HG03175 (cell line): ENCODE measurements at regions not wholly inside any gene's neighbourhood (a gene's known extent, or its start where the extent isn't known, plus 50 kb on each side); places are given as distances from the start of the nearest gene placed in this dataset.

ENCODE experiments used
- ATAC-seq: cut with Tn5 transposase; IDR thresholded peaks from one replicate; pipeline ENCODE4 v1.9.1; 2021; ENCODE audit warnings: mild to moderate bottlenecking, moderate library complexity; ENCODE audit not compliant: unreplicated experiment

DNA sequence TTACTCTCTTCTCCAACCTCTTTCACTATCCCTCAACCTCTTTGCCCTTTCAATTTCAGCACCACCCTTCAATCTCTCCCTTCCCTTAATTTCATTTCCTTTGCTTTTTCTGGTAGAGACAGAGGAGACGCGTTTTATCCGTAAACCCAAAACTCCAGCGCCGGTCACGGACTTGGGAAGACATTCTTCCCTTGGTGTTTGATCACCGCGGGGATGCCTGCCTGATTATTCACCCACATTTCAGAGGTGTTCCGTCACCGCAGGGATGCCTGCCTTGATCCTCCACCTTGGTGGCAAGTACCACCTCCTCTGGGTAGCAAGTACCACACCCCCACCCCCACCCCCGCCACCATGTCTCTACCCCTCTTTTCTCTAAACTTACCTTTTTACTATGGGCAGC is 669.4 kb upstream of the PKDCC start:
- ATAC-seq, result no peak

DNA sequence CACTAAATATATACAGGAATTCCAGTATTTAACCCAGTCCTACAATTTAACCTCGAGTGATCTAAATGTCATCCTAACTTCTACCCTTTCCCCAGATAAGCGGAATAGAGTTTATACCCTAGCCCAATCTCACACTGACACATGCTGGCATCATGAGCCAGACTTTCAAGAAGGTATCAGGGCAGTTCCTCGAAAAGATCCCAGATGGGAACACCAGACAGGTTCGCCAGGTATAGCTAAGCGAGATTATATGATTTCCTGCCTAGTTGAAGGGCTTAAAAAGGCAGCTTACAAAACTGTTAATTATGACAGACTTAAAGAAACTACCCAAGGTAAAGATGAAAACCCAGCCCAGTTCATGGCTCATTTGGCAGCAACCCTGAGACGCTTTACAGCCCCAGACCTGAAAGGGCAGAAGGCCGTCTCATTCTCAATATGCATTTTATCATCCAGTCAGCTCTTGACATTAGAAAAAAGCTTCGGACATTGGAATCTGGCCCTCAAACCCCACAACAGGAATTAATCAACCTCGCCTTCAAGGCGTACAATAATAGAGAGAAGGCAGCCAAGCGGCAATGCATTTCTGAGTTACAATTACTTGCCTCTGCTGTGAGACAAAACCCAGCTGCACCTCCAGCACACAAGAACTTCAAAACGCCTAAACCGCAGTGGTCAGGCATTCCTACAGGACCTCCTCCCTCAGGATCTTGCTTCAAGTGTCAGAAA is 668.2 kb upstream of the PKDCC start:
- no peak for ATAC-seq

GRCh38 chr2:41381701-41382100 is 666.1 kb upstream of the PKDCC start:
- no peak for ATAC-seq

GRCh38 chr2:41387519-41387918 is 660.3 kb upstream of the PKDCC start:
- ATAC-seq, result no peak

GRCh38 chr2:41393621-41394020 is 654.2 kb upstream of the PKDCC start:
- no peak for ATAC-seq

- ATAC-seq, result no peak
Measured at GRCh38 chr2:41394541-41394940, 653.3 kb upstream of the PKDCC start.

- no peak for ATAC-seq
Measured at GRCh38 chr2:41395692-41396091, 652.1 kb upstream of the PKDCC start.

DNA sequence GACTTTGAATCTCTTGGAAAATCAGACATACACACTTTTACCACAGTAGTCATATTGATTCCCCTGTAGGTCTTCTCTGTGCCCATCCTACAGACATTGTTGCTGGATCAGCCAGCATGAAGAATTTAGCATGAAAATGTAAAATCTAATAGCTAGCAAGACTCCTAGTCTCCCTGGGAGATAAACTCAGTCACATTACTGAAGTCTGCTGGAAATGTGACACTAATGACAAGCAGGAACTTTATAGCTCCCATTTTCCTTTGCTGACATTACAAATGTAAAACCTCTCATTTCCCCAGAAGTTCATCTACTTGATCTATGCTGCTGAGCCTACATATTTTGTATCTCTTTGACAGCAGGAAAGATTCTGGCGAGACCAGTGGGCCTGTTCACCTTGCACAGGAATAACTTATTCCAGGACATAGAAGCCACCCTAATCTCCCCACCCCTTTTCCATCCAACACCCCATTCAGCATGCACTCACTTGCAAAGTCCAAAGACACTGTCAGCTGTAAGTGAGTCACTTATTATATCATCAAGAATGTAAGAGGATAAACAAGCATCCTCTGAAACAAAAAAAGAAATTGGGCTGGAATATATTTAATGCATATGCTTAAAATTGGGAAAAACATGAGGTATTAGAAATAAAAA is 648.3 kb upstream of the PKDCC start:
- no peak for ATAC-seq

DNA sequence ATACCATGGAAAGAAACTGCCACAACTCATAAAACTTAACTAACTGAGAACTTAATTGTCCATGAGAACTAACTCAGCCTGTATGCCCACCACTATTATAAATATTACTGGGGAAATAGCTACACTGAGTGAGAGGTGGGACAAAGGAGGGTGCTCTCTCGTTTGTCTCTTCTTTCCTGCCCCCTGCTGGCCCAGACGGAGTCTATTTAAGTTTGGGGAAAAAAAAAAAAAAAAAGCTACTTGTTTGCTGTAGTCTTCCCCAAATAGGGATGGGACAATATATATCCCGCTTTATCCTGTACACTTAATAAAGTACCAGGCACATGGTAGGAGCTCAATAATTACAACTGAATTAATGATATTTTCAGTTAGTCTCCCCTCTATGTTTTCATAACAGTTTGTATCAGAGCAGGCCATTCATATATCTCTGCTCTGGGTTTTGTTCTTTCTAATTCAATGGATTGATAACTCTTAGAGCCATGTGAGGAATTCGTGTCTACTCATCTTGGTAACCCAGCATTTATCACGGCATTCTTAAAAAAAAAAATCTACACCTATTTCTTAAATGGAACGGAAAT is 647.6 kb upstream of the PKDCC start:
- no peak for ATAC-seq

- no peak for ATAC-seq
Measured at GRCh38 chr2:41405441-41405840, 642.4 kb upstream of the PKDCC start.

DNA sequence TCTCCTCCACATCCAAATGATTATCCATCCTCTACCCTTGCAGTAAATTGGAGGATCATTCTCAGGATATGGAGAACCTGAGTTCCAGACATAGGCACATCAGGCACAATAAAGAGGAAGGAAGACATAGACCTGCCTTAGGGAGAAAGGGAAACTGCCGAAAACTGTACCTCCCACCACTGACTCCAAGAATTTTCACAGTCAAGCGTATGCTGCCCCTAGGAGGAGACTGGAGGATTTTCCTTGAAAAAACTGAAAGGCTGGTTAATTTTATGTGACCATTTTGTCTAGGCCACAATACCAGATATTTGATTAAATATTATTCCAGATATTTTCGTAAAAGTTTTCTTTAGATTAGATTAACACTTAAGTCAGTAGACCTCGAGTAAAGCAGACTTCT is 638.5 kb upstream of the PKDCC start:
- ATAC-seq, result no peak

- ATAC-seq, result no peak
Measured at GRCh38 chr2:41410011-41410410, 637.8 kb upstream of the PKDCC start.

GRCh38 chr2:41413813-41414485 is 633.9 kb upstream of the PKDCC start:
- no peak for ATAC-seq

- ATAC-seq, result peak; percentile 61
Measured at GRCh38 chr2:41414486-41415230, 633.2 kb upstream of the PKDCC start.

- ATAC-seq, result no peak
Measured at GRCh38 chr2:41417511-41417910, 630.3 kb upstream of the PKDCC start.

DNA sequence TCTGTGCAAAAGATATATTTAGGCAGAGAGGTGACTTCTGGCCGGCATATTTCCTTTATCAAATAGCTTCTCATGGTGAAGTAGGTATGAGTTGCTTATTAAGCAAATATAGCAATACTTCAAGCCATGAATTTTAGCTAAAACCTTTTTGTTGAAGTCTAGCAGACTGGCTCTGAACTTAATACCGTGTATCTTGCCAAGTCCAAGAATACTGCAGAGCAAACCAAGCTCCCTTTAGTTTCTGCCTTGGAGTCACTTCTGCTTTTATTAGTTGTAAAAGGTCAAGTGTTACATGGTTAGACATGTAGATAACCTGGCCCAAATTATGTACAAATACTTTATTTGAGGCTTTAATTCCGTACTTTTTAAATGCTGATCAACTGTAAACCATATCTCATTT is 627.6 kb upstream of the PKDCC start:
- no peak for ATAC-seq

DNA sequence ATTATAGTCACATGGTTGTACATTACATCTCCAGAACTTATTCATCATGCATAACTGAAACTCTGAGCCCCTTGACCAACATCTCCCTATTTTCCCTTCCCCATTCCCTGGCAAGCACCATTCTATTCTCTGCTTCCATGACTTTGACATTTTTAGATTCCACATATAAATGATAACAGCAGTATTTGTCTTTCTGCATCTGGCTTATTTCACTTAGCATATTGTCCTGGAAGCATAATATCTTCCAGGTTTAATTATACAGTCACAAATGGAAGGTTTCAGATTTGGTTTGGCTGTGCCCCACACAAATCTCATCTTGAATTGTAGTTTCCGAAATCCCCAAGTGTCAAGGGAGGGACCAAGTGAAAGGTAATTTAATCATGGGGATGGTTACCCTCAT is 626.9 kb upstream of the PKDCC start:
- ATAC-seq, result no peak

- no peak for ATAC-seq
Measured at GRCh38 chr2:41431756-41432155, 616.1 kb upstream of the PKDCC start.

DNA sequence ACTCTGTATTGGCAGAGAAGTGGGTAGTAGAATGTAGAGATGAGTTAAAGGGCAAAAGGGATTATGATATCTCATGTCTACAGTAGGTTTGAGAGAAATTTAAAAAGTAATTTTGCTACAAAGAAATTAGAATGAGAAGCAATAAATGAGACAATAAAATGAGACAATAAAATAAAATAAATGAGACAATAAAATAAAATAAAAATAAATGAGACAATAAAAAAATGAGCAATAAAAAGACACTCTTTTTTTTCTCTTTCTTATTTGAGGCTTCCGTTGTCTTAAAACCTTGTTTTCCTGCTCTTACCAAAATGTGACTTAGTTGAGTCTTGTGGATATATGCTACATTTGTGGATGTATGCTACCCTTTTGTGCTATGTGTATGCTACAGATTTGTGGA is 615.4 kb upstream of the PKDCC start:
- no peak for ATAC-seq

- no peak for ATAC-seq
Measured at GRCh38 chr2:41434991-41435390, 612.8 kb upstream of the PKDCC start.

GRCh38 chr2:41441958-41442357 is 605.9 kb upstream of the PKDCC start:
- no peak for ATAC-seq
